GM12874 (cell line): ENCODE measurements at regions not wholly inside any gene's neighbourhood (a gene's known extent, or its start where the extent isn't known, plus 50 kb on each side); places are given as distances from the start of the nearest gene placed in this dataset.

ENCODE experiments used
- TF ChIP-seq, protein P1 (sequence below): IDR thresholded peaks from 2 replicates; pipeline ENCODE4 v1.5.1; 2011; ENCODE audit warnings: low read depth, mild to moderate bottlenecking, control low read depth, low read length, moderate library complexity; ENCODE audit not compliant: insufficient read depth

- TF ChIP-seq, protein P1, sequence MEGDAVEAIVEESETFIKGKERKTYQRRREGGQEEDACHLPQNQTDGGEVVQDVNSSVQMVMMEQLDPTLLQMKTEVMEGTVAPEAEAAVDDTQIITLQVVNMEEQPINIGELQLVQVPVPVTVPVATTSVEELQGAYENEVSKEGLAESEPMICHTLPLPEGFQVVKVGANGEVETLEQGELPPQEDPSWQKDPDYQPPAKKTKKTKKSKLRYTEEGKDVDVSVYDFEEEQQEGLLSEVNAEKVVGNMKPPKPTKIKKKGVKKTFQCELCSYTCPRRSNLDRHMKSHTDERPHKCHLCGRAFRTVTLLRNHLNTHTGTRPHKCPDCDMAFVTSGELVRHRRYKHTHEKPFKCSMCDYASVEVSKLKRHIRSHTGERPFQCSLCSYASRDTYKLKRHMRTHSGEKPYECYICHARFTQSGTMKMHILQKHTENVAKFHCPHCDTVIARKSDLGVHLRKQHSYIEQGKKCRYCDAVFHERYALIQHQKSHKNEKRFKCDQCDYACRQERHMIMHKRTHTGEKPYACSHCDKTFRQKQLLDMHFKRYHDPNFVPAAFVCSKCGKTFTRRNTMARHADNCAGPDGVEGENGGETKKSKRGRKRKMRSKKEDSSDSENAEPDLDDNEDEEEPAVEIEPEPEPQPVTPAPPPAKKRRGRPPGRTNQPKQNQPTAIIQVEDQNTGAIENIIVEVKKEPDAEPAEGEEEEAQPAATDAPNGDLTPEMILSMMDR = no peak
Measured at GRCh38 chr10:118234683-118235082, 107.4 kb downstream of the FAM204A start.

GRCh38 chr10:118220346-118220850, 121.7 kb downstream of the FAM204A start:
- TF ChIP-seq, protein P1 = no peak

- TF ChIP-seq, protein P1 = no peak
Measured at GRCh38 chr10:118218562-118218961, 123.6 kb downstream of the FAM204A start.

DNA sequence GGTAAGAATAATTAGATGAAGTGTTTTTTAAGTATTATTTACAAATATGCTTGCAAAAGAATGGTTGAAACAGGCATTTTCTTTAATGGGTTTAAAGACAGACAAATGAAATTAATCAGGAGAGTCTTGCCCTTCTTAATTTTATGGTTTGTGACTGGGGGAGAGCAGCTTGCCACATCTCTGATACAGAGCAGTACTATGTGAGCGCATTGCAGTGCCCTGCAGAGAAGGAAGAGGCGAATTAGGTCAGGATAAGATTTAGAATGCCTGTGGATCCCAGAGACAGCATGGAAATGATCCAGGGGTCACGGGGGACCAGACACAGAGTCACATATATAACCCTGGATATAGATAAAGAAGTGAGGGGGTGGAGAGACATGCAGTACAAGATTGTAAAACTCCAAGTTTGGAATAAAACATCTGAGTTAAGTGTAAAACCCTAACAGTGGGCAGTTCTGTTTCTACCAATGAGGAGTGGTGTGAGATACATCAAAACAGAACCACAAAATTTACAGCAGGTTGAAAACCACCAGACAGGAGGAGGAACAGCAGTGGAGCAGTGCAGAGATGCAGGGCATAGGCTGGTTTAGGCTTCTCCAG, 125.5 kb downstream of the FAM204A start:
- TF ChIP-seq, protein P1 = no peak

DNA sequence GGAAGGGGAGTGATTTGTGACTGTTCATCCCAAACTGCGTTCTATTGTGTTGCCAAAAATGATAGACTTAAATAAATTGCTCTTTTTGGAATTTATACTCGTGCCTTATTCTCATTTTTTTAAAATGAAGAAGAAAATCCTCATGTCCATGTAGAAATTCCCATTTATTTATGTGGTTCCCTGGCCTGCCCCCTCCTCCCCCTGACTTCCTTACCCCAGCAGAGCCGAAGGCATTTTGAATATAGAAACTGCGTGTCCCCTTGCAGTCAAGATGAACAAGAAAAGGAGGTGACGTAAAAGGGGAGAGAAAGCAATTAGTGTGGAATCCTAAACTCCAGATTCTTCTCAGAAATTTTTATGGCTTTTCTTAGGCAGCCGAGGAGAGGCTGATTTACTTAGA, 126.1 kb downstream of the FAM204A start:
- TF ChIP-seq, protein P1 = no peak

- TF ChIP-seq, protein P1 = no peak
Measured at GRCh38 chr10:118214776-118215175, 127.3 kb downstream of the FAM204A start.

DNA sequence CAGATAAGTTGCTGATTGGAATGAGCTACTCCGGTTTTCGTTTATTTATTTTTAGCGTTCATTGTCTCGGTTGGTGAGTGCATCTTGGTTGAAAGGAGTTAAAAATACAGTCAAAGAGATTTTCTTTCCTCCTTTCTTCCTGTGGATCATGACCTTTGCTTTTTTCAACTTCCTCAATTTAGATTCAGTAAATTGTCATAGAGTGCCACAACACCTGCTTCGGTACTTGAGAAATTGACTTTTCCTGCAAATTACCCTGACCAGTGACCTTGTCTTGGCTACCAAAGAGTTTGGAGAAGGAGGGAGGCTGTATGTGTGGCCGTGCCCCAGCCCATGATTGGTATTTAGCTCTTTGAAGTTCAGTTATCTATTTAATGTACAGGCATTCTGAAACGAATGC, 128.7 kb downstream of the FAM204A start:
- TF ChIP-seq, protein P1 = no peak
